ENCODE measurements at regions not wholly inside any gene's neighbourhood (a gene's known extent, or its start where the extent isn't known, plus 50 kb on each side); places are given as distances from the start of the nearest gene placed in this dataset.

- ChIA-PET POLR2A (no interaction called here), CTCF (interaction anchor here (0.8 kb wide), 1 partner anchor 16 kb away, joined by 3 read pairs; no protein-coding TSS in a partner anchor)
- TF ChIP-seq, protein P1, sequence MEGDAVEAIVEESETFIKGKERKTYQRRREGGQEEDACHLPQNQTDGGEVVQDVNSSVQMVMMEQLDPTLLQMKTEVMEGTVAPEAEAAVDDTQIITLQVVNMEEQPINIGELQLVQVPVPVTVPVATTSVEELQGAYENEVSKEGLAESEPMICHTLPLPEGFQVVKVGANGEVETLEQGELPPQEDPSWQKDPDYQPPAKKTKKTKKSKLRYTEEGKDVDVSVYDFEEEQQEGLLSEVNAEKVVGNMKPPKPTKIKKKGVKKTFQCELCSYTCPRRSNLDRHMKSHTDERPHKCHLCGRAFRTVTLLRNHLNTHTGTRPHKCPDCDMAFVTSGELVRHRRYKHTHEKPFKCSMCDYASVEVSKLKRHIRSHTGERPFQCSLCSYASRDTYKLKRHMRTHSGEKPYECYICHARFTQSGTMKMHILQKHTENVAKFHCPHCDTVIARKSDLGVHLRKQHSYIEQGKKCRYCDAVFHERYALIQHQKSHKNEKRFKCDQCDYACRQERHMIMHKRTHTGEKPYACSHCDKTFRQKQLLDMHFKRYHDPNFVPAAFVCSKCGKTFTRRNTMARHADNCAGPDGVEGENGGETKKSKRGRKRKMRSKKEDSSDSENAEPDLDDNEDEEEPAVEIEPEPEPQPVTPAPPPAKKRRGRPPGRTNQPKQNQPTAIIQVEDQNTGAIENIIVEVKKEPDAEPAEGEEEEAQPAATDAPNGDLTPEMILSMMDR (IDR thresholded peaks at IDR 0.05; ENCODE audit: control extremely low read depth, extremely low read depth, low read depth, missing control alignments) = no peak
- no peak for DNase-seq (ENCODE audit: extremely low spot score)
Measured at GRCh38 chr13:107244241-107244640, 676.3 kb upstream of the ARGLU1 start.

GRCh38 chr13:107242138-107242537, 674.2 kb upstream of the ARGLU1 start:
- DNase-seq (ENCODE audit: extremely low spot score) = no peak
- ChIA-PET CTCF (no interaction called here), POLR2A (no interaction called here)
- TF ChIP-seq, protein P1 (IDR thresholded peaks at IDR 0.05; ENCODE audit: control extremely low read depth, extremely low read depth, low read depth, missing control alignments) = no peak

- POLR2A ChIA-PET = no interaction called here
- no peak for DNase-seq (ENCODE audit: extremely low spot score)
- CTCF ChIA-PET = no interaction called here
- TF ChIP-seq, protein P1 (IDR thresholded peaks at IDR 0.05; ENCODE audit: control extremely low read depth, extremely low read depth, low read depth, missing control alignments) = no peak
Measured at GRCh38 chr13:107241381-107241780, 673.4 kb upstream of the ARGLU1 start.

- CTCF ChIA-PET = no interaction called here
- TF ChIP-seq, protein P1 (IDR thresholded peaks at IDR 0.05; ENCODE audit: control extremely low read depth, extremely low read depth, low read depth, missing control alignments) = no peak
- POLR2A ChIA-PET = no interaction called here
- no peak for DNase-seq (ENCODE audit: extremely low spot score)
Measured at GRCh38 chr13:107239213-107239612, 671.3 kb upstream of the ARGLU1 start.

GRCh38 chr13:107238262-107238981, 670.5 kb upstream of the ARGLU1 start:
- no peak for DNase-seq (ENCODE audit: extremely low spot score)
- ChIA-PET CTCF (interaction anchor here (1.5 kb wide), 1 partner anchor 918 kb away, joined by 3 read pairs; no protein-coding TSS in a partner anchor), POLR2A (no interaction called here)
- TF ChIP-seq, protein P1 (IDR thresholded peaks at IDR 0.05; ENCODE audit: control extremely low read depth, extremely low read depth, low read depth, missing control alignments) = no peak

- ChIA-PET CTCF (no interaction called here), POLR2A (no interaction called here)
- DNase-seq (ENCODE audit: extremely low spot score) = no peak
- TF ChIP-seq, protein P1 (IDR thresholded peaks at IDR 0.05; ENCODE audit: control extremely low read depth, extremely low read depth, low read depth, missing control alignments) = no peak
Measured at GRCh38 chr13:107234319-107235073, 666.6 kb upstream of the ARGLU1 start.
